Right ventricle myocardium inferior (tissue), 1 donor: ENCODE measurements at regions not wholly inside any gene's neighbourhood (a gene's known extent, or its start where the extent isn't known, plus 50 kb on each side); places are given as distances from the start of the nearest gene placed in this dataset.

Source experiments
- ATAC-seq: fragments of 200-7000 bp; cut with Tn5 transposase; one replicate; pipeline ENCODE4 v1.9.1; 2020; ENCODE audit warnings: mild to moderate bottlenecking, moderate library complexity
- DNase-seq: peaks from one replicate; pipeline ENCODE4 v3.0.0; 2021; ENCODE audit errors: missing footprints
- intact Hi-C: fragments of 100-400 bp; cut with DNase I; formaldehyde crosslinking; loops from one replicate; pipeline ENCODE4 v1.11.0; 2022
- donor health status: DM: no; HTN: yes; CAD: no; lungs with severe emphysema.

GRCh38 chr3:74315291-74315690 is 299.2 kb downstream of the CNTN3 start:
- intact Hi-C loops = no loop called here
- ATAC-seq (no peak), DNase-seq (no peak)

- no peak for ATAC-seq
These were observed 299.8 kb downstream of the CNTN3 start for GRCh38 chr3:74314696-74315095.

GRCh38 chr3:74309716-74310115 is 304.7 kb downstream of the CNTN3 start:
- intact Hi-C loops = no loop called here
- ATAC-seq (no peak), DNase-seq (no peak)

More at GRCh38 chr3:74314696-74315095, 299.8 kb downstream of the CNTN3 start:
- intact Hi-C loops = no loop called here
- DNase-seq = no peak

- intact Hi-C loops = no loop called here
- DNase-seq = no peak
- ATAC-seq = no peak
These were observed 310.0 kb downstream of the CNTN3 start for GRCh38 chr3:74304424-74304823.

- intact Hi-C loops = no loop called here
- DNase-seq = no peak
- no peak for ATAC-seq
These were observed 310.7 kb downstream of the CNTN3 start for GRCh38 chr3:74303711-74304110.

GRCh38 chr3:74302969-74303368 is 311.5 kb downstream of the CNTN3 start:
- ATAC-seq (peak; percentile 67), DNase-seq (no peak)
- intact Hi-C loops = no loop called here

- intact Hi-C loops = no loop called here
These were observed 312.2 kb downstream of the CNTN3 start for GRCh38 chr3:74302281-74302680.

GRCh38 chr3:74301056-74301455 is 313.4 kb downstream of the CNTN3 start:
- peak; percentile 34 for ATAC-seq
- intact Hi-C loops = no loop called here
- DNase-seq = no peak

More at GRCh38 chr3:74302281-74302680, 312.2 kb downstream of the CNTN3 start:
- DNase-seq (no peak), ATAC-seq (no peak)

- intact Hi-C loops = no loop called here
- ATAC-seq (no peak), DNase-seq (no peak)
These were observed 319.0 kb downstream of the CNTN3 start for GRCh38 chr3:74295479-74295878.

- ATAC-seq (no peak), DNase-seq (no peak)
- intact Hi-C loops = no loop called here
These were observed 325.7 kb downstream of the CNTN3 start for GRCh38 chr3:74288761-74289160.

- intact Hi-C loops = no loop called here
- DNase-seq = no peak
- ATAC-seq = no peak
These were observed 326.9 kb downstream of the CNTN3 start for GRCh38 chr3:74287557-74287956.

- DNase-seq = no peak
- no peak for ATAC-seq
- intact Hi-C loops = no loop called here
These were observed 332.3 kb downstream of the CNTN3 start for GRCh38 chr3:74282202-74282601.

- no peak for ATAC-seq
- intact Hi-C loops = no loop called here
- no peak for DNase-seq
These were observed 332.8 kb downstream of the CNTN3 start for GRCh38 chr3:74281705-74282104.

GRCh38 chr3:74273555-74274402 is 340.7 kb downstream of the CNTN3 start:
- intact Hi-C loops = no loop called here
- ATAC-seq (no peak), DNase-seq (peak; percentile 52)

- intact Hi-C loops = no loop called here
- DNase-seq (no peak), ATAC-seq (no peak)
These were observed 341.4 kb downstream of the CNTN3 start for GRCh38 chr3:74273091-74273490.

GRCh38 chr3:74271541-74271940 is 342.9 kb downstream of the CNTN3 start:
- DNase-seq (no peak), ATAC-seq (no peak)
- intact Hi-C loops = no loop called here

- intact Hi-C loops = loop anchor here (5.0 kb wide), 3 partner anchors 363 to 903 kb away; no protein-coding TSS in a partner anchor
- no peak for ATAC-seq
- DNase-seq = no peak
These were observed 344.8 kb downstream of the CNTN3 start for GRCh38 chr3:74269689-74270088.

GRCh38 chr3:74268753-74269152 is 345.7 kb downstream of the CNTN3 start:
- intact Hi-C loops = loop anchor here (5.0 kb wide), 3 partner anchors 364 to 904 kb away; no protein-coding TSS in a partner anchor
- ATAC-seq = no peak

GRCh38 chr3:74267588-74268184 is 346.8 kb downstream of the CNTN3 start:
- DNase-seq = no peak
- intact Hi-C loops = loop anchor here (5.0 kb wide), 3 partner anchors 365 to 905 kb away; no protein-coding TSS in a partner anchor
- peak; percentile 46 for ATAC-seq

More at GRCh38 chr3:74268753-74269152, 345.7 kb downstream of the CNTN3 start:
- DNase-seq = no peak

GRCh38 chr3:74267131-74267530 is 347.3 kb downstream of the CNTN3 start:
- DNase-seq = no peak
- intact Hi-C loops = loop anchor here (5.0 kb wide), 3 partner anchors 365 to 905 kb away; no protein-coding TSS in a partner anchor
- no peak for ATAC-seq
